HPDE6-E6E7 (cell line): ENCODE measurements at regions not wholly inside any gene's neighbourhood (a gene's known extent, or its start where the extent isn't known, plus 50 kb on each side); places are given as distances from the start of the nearest gene placed in this dataset.

Source experiments
- DNase-seq: peaks from one replicate; pipeline ENCODE4 v3.0.0; 2011; ENCODE audit warnings: missing footprints; ENCODE audit errors: extremely low spot score

GRCh38 chr12:91853350-91854127 lies 292.1 kb downstream of the BTG1 start:
- no peak for DNase-seq

- DNase-seq, result no peak
Measured at GRCh38 chr12:91852634-91853033, 293.0 kb downstream of the BTG1 start.

GRCh38 chr12:91851741-91852477 lies 293.7 kb downstream of the BTG1 start:
- DNase-seq, result no peak

GRCh38 chr12:91846466-91847055 lies 299.1 kb downstream of the BTG1 start:
- no peak for DNase-seq

- DNase-seq, result no peak
Measured at GRCh38 chr12:91845365-91845764, 300.3 kb downstream of the BTG1 start.

- no peak for DNase-seq
Measured at GRCh38 chr12:91841822-91842221, 303.8 kb downstream of the BTG1 start.

- DNase-seq, result no peak
Measured at GRCh38 chr12:91836696-91837095, 308.9 kb downstream of the BTG1 start.

- no peak for DNase-seq
Measured at GRCh38 chr12:91836264-91836663, 309.4 kb downstream of the BTG1 start.

GRCh38 chr12:91835693-91836092 lies 310.0 kb downstream of the BTG1 start:
- no peak for DNase-seq

- DNase-seq, result no peak
Measured at GRCh38 chr12:91833780-91834359, 311.8 kb downstream of the BTG1 start.

GRCh38 chr12:91825999-91826398 lies 319.6 kb downstream of the BTG1 start:
- DNase-seq, result no peak

GRCh38 chr12:91824991-91825390 lies 320.7 kb downstream of the BTG1 start:
- DNase-seq, result no peak

GRCh38 chr12:91819132-91819447 lies 326.6 kb downstream of the BTG1 start:
- DNase-seq, result no peak

- DNase-seq, result no peak
Measured at GRCh38 chr12:91818227-91819131, 327.2 kb downstream of the BTG1 start.

GRCh38 chr12:91817517-91817916 lies 328.1 kb downstream of the BTG1 start:
- no peak for DNase-seq

- DNase-seq, result no peak
Measured at GRCh38 chr12:91813701-91814100, 331.9 kb downstream of the BTG1 start.

- DNase-seq, result no peak
Measured at GRCh38 chr12:91811481-91812287, 334.0 kb downstream of the BTG1 start.

- no peak for DNase-seq
Measured at GRCh38 chr12:91810531-91811451, 334.9 kb downstream of the BTG1 start.

- no peak for DNase-seq
Measured at GRCh38 chr12:91810077-91810476, 335.6 kb downstream of the BTG1 start.

GRCh38 chr12:91805031-91805430 lies 340.6 kb downstream of the BTG1 start:
- DNase-seq, result no peak
